GM19193 (cell line): ENCODE measurements at regions not wholly inside any gene's neighbourhood (a gene's known extent, or its start where the extent isn't known, plus 50 kb on each side); places are given as distances from the start of the nearest gene placed in this dataset.

Source experiments
- POLR2A ChIP-seq: IDR thresholded peaks from 4 replicates; pipeline ENCODE4 v1.6.1; 2011; ENCODE audit not compliant: insufficient read depth, insufficient read length; ENCODE audit errors: extremely low read depth

- no peak for TF ChIP-seq POLR2A
Measured at GRCh38 chr6:14816116-14816859, 429.6 kb upstream of the JARID2 start.

GRCh38 chr6:14817074-14817473 lies 428.8 kb upstream of the JARID2 start:
- TF ChIP-seq POLR2A, result no peak

GRCh38 chr6:14818422-14818884 lies 427.4 kb upstream of the JARID2 start:
- no peak for TF ChIP-seq POLR2A

- TF ChIP-seq POLR2A, result no peak
Measured at GRCh38 chr6:14819001-14819400, 426.9 kb upstream of the JARID2 start.

- no peak for TF ChIP-seq POLR2A
Measured at GRCh38 chr6:14819840-14820420, 425.9 kb upstream of the JARID2 start.

GRCh38 chr6:14822012-14822553 lies 423.8 kb upstream of the JARID2 start:
- TF ChIP-seq POLR2A, result no peak

- no peak for TF ChIP-seq POLR2A
Measured at GRCh38 chr6:14822679-14823078, 423.2 kb upstream of the JARID2 start.

GRCh38 chr6:14824060-14824459 lies 421.8 kb upstream of the JARID2 start:
- no peak for TF ChIP-seq POLR2A

- no peak for TF ChIP-seq POLR2A
Measured at GRCh38 chr6:14824484-14825275, 421.2 kb upstream of the JARID2 start.

GRCh38 chr6:14826456-14826855 lies 419.4 kb upstream of the JARID2 start:
- TF ChIP-seq POLR2A, result no peak

GRCh38 chr6:14827354-14827753 lies 418.5 kb upstream of the JARID2 start:
- TF ChIP-seq POLR2A, result no peak

- TF ChIP-seq POLR2A, result no peak
Measured at GRCh38 chr6:14828201-14828611, 417.7 kb upstream of the JARID2 start.

GRCh38 chr6:14831070-14831469 lies 414.8 kb upstream of the JARID2 start:
- no peak for TF ChIP-seq POLR2A

GRCh38 chr6:14831937-14832336 lies 413.9 kb upstream of the JARID2 start:
- no peak for TF ChIP-seq POLR2A

GRCh38 chr6:14832427-14832826 lies 413.4 kb upstream of the JARID2 start:
- no peak for TF ChIP-seq POLR2A
